Omental fat pad (tissue), 3 donors: ENCODE measurements at regions not wholly inside any gene's neighbourhood (a gene's known extent, or its start where the extent isn't known, plus 50 kb on each side); places are given as distances from the start of the nearest gene placed in this dataset.

Experiments
- ATAC-seq: fragments of 150-250 bp; one replicate; pipeline ENCODE4 v1.9.1; 2016; ENCODE audit warnings: mild to moderate bottlenecking, moderate library complexity; ENCODE audit not compliant: low FRiP score
- DNase-seq: peaks from one replicate; pipeline ENCODE4 v3.0.0-alpha.2; 2019; ENCODE audit warnings: low spot score
- CTCF ChIP-seq, 3 donors: fragments of 450-650 bp; IDR thresholded peaks; one replicate each; pipeline ENCODE4 v1.5.1; 2016 to 2017; ENCODE audit warnings: antibody characterized with exemption in 3 of 3, mild to moderate bottlenecking in 3 of 3, moderate library complexity in 2 of 3

GRCh38 chr4:81573840-81574239 is 102.1 kb upstream of the RASGEF1B start:
- TF ChIP-seq CTCF (IDR thresholded peaks at IDR 0.05), result no peak
- no peak for ATAC-seq
- no peak for DNase-seq

GRCh38 chr4:81572402-81572801 is 100.7 kb upstream of the RASGEF1B start:
- DNase-seq, result no peak
- no peak for ATAC-seq
- no peak for TF ChIP-seq CTCF (IDR thresholded peaks at IDR 0.05)

- no peak for DNase-seq
- TF ChIP-seq CTCF (IDR thresholded peaks at IDR 0.05), result no peak
- ATAC-seq, result no peak
Measured at GRCh38 chr4:81571105-81571504, 99.4 kb upstream of the RASGEF1B start.

- TF ChIP-seq CTCF (IDR thresholded peaks at IDR 0.05), result no peak
- no peak for ATAC-seq
- no peak for DNase-seq
Measured at GRCh38 chr4:81566161-81566591, 94.5 kb upstream of the RASGEF1B start.

GRCh38 chr4:81565142-81565870 is 93.6 kb upstream of the RASGEF1B start:
- ATAC-seq (peak; percentile 77), DNase-seq (peak; percentile 32)
- TF ChIP-seq CTCF (IDR thresholded peaks at IDR 0.05), result no peak

- no peak for DNase-seq
- no peak for ATAC-seq
- no peak for TF ChIP-seq CTCF (IDR thresholded peaks at IDR 0.05)
Measured at GRCh38 chr4:81564025-81564424, 92.3 kb upstream of the RASGEF1B start.

- TF ChIP-seq CTCF (IDR thresholded peaks at IDR 0.05), result no peak
- DNase-seq, result no peak
- no peak for ATAC-seq
Measured at GRCh38 chr4:81562093-81562492, 90.4 kb upstream of the RASGEF1B start.
